GM12878 (cell line): ENCODE measurements at regions not wholly inside any gene's neighbourhood (a gene's known extent, or its start where the extent isn't known, plus 50 kb on each side); places are given as distances from the start of the nearest gene placed in this dataset.

ENCODE experiments used
- ASH2L ChIP-seq: fragments of 300-600, 200-600 bp; sonication (generic); IDR thresholded peaks from 2 replicates; pipeline ENCODE4 v1.6.1; 2017; ENCODE audit warnings: low read depth, mild to moderate bottlenecking, borderline replicate concordance
- BRCA1 ChIP-seq: IDR thresholded peaks from 2 replicates; pipeline ENCODE4 v1.6.1; 2011; ENCODE audit warnings: low read depth, low read length, improper control_type of control experiment
- CREB1 ChIP-seq: IDR thresholded peaks from 2 replicates; pipeline ENCODE4 v1.6.1; 2012; ENCODE audit warnings: low read depth, mild to moderate bottlenecking, inconsistent platforms
- MYB ChIP-seq: fragments of 150-350 bp; IDR thresholded peaks from 2 replicates; pipeline ENCODE4 v1.6.1; 2014; ENCODE audit warnings: mild to moderate bottlenecking, low read depth, low read length, borderline replicate concordance
- NFIC ChIP-seq: IDR thresholded peaks from 2 replicates; pipeline ENCODE4 v1.6.1; 2012; ENCODE audit warnings: low read depth, mild to moderate bottlenecking, inconsistent platforms, low read length, moderate library complexity
- TF ChIP-seq, protein P1 (sequence below), 3 experiments: IDR thresholded peaks in 2 of 3; conservative IDR thresholded peaks in 1 of 3; 2 replicates each; pipeline ENCODE4 v1.5.1; 2011; ENCODE audit warnings: low read depth in 3 of 3, low read length in 3 of 3, mild to moderate bottlenecking in 3 of 3, control low read depth in 2 of 3, moderate library complexity in 2 of 3, inconsistent platforms in 1 of 3, mixed read lengths in 1 of 3; ENCODE audit not compliant: control insufficient read depth in 2 of 3, insufficient read depth in 1 of 3; ENCODE audit errors: extremely low read depth in 1 of 3
- TF ChIP-seq, protein P2 (sequence below): fragments of 450-650 bp; formaldehyde crosslinking; IDR thresholded peaks from 2 replicates; pipeline ENCODE4 v1.4.0; 2022; ENCODE audit warnings: mild to moderate bottlenecking, moderate library complexity

DNA sequence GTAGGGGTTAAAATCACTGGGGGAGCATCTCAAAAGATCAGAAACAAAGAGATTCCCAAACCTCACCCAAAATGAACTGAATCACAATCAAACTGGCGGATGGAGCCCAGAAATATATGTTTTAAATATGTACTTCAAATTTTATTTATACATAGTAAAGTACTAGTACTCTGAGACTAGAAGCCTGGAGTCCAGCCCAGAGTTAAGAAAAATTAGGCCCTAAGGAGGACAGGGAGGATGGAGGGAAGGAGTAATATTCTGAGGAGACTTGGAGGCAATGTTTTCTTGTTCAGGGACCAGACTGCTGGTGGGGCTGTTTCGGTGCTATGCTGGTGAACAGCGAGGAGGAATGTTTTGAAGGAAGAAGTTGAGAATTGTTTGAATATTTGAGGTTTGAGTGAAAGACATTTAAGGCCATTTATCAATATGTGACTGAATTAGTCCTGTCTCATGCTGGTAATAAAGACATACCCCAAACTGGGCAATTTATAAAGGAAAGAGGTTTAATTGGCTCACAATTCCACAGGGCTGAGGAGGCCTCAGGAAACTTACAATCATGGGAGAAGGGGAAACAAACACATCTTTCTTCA is 552.4 kb upstream of the DAB2 start (continued):
- TF ChIP-seq, protein P1, sequence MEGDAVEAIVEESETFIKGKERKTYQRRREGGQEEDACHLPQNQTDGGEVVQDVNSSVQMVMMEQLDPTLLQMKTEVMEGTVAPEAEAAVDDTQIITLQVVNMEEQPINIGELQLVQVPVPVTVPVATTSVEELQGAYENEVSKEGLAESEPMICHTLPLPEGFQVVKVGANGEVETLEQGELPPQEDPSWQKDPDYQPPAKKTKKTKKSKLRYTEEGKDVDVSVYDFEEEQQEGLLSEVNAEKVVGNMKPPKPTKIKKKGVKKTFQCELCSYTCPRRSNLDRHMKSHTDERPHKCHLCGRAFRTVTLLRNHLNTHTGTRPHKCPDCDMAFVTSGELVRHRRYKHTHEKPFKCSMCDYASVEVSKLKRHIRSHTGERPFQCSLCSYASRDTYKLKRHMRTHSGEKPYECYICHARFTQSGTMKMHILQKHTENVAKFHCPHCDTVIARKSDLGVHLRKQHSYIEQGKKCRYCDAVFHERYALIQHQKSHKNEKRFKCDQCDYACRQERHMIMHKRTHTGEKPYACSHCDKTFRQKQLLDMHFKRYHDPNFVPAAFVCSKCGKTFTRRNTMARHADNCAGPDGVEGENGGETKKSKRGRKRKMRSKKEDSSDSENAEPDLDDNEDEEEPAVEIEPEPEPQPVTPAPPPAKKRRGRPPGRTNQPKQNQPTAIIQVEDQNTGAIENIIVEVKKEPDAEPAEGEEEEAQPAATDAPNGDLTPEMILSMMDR (IDR thresholded peaks at IDR 0.05 in 2 of 3, conservative IDR thresholded peaks at IDR 0.05 in 1 of 3; ENCODE audit: control insufficient read depth in 2 of 3, extremely low read depth in 1 of 3, insufficient read depth in 1 of 3, low read depth in 3 of 3, low read length in 3 of 3) = no peak
- TF ChIP-seq CREB1 (no peak), ASH2L (no peak), MYB (no peak), BRCA1 (no peak), NFIC (no peak)
- TF ChIP-seq, protein P2, sequence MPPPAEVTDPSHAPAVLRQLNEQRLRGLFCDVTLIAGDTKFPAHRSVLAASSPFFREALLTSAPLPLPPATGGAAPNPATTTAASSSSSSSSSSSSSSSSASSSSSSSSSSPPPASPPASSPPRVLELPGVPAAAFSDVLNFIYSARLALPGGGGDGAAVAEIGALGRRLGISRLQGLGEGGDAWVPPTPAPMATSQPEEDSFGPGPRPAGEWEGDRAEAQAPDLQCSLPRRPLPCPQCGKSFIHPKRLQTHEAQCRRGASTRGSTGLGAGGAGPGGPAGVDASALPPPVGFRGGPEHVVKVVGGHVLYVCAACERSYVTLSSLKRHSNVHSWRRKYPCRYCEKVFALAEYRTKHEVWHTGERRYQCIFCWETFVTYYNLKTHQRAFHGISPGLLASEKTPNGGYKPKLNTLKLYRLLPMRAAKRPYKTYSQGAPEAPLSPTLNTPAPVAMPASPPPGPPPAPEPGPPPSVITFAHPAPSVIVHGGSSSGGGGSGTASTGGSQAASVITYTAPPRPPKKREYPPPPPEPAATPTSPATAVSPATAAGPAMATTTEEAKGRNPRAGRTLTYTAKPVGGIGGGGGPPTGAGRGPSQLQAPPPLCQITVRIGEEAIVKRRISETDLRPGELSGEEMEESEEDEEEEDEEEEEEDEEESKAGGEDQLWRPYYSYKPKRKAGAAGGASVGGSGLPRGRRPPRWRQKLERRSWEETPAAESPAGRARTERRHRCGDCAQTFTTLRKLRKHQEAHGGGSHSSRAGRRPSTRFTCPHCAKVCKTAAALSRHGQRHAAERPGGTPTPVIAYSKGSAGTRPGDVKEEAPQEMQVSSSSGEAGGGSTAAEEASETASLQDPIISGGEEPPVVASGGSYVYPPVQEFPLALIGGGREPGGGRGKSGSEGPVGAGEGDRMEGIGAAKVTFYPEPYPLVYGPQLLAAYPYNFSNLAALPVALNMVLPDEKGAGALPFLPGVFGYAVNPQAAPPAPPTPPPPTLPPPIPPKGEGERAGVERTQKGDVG = no peak
- TF ChIP-seq, all 136 proteins: peak for 0
